OCI-LY7 (cell line): ENCODE measurements at regions not wholly inside any gene's neighbourhood (a gene's known extent, or its start where the extent isn't known, plus 50 kb on each side); places are given as distances from the start of the nearest gene placed in this dataset.

Experiments used
- BruUV-seq: library from RNA; stranded (reverse); fragments of 400-500 nt; replicated peaks from 2 replicates; lab custom pipeline; 2021; lab: Mats Ljungman, UMichigan
- CTCF ChIA-PET: fragments of 300-600 bp; sonication (Branson Sonifier 250); formaldehyde crosslinking; loops from one replicate; lab custom pipeline; 2022; ENCODE audit warnings: antibody characterized with exemption; ENCODE audit not compliant: unreplicated experiment; lab: Charles Lee
- POLR2A ChIA-PET: fragments of 300-600 bp; sonication (Branson Sonifier 250); formaldehyde crosslinking; loops from one replicate; lab custom pipeline; 2022; ENCODE audit warnings: antibody characterized with exemption; lab: Charles Lee
- DNase-seq: peaks from one replicate; pipeline ENCODE4 v3.0.0-alpha.2; 2015; ENCODE audit warnings: low spot score
- H2AFZ ChIP-seq: fragments of 200-600 bp; sonication (generic), shearing (Covaris generic); 2 replicates; pipeline ENCODE4 v1.6.1; 2014; ENCODE audit warnings: mild to moderate bottlenecking, antibody characterized with exemption, low read length, moderate library complexity
- H3K27ac ChIP-seq: fragments of 200-600 bp; sonication (generic); 2 replicates; pipeline ENCODE4 v1.5.1; 2014; ENCODE audit warnings: mixed run types, low read depth, mild to moderate bottlenecking, moderate library complexity, low read length, inconsistent platforms; ENCODE audit not compliant: poor library complexity, severe bottlenecking
- H3K36me3 ChIP-seq: fragments of 200-600 bp; sonication (generic); 2 replicates; pipeline ENCODE4 v1.6.1; 2014; ENCODE audit warnings: mild to moderate bottlenecking, antibody characterized with exemption, low read length, moderate library complexity, mixed read lengths; ENCODE audit not compliant: insufficient read depth
- H3K4me1 ChIP-seq: fragments of 200-600 bp; sonication (generic); 2 replicates; pipeline ENCODE4 v1.5.1; 2014; ENCODE audit warnings: mild to moderate bottlenecking, low read length; ENCODE audit not compliant: insufficient read depth, poor library complexity, severe bottlenecking
- H3K4me2 ChIP-seq: fragments of 200-600 bp; sonication (generic); 2 replicates; pipeline ENCODE4 v1.6.1; 2014; ENCODE audit warnings: mild to moderate bottlenecking, low read length
- H3K4me3 ChIP-seq: fragments of 200-600 bp; sonication (generic); 2 replicates; pipeline ENCODE4 v1.5.1; 2014; ENCODE audit warnings: mild to moderate bottlenecking, low read depth, low read length; ENCODE audit not compliant: poor library complexity, severe bottlenecking
- H3K79me2 ChIP-seq: fragments of 200-600 bp; sonication (generic); 2 replicates; pipeline ENCODE4 v1.6.1; 2016; ENCODE audit warnings: low read depth, mild to moderate bottlenecking, low read length, moderate library complexity, mixed read lengths; ENCODE audit not compliant: insufficient read depth
- H3K9me2 ChIP-seq: fragments of 200-600 bp; sonication (generic); 2 replicates; pipeline ENCODE4 v1.6.1; 2016; ENCODE audit warnings: mild to moderate bottlenecking, low read length, mixed read lengths; ENCODE audit not compliant: insufficient read depth
- H3K9me3 ChIP-seq: fragments of 200-600 bp; sonication (generic); 2 replicates; pipeline ENCODE4 v1.6.1; 2014; ENCODE audit warnings: mild to moderate bottlenecking, mixed run types, low read length, mixed read lengths
- H4K20me1 ChIP-seq: fragments of 200-600 bp; sonication (generic); 2 replicates; pipeline ENCODE4 v1.6.1; 2014; ENCODE audit warnings: mild to moderate bottlenecking, antibody characterized with exemption, low read length, moderate library complexity, mixed read lengths; ENCODE audit not compliant: insufficient read depth
- EZH2phosphoT487 ChIP-seq: fragments of 200-600 bp; sonication (generic); IDR thresholded peaks from 2 replicates; pipeline ENCODE4 v1.6.1; 2018; ENCODE audit warnings: low read depth, borderline replicate concordance, mild to moderate bottlenecking, mixed run types, antibody characterized with exemption, low read length, moderate library complexity, mixed read lengths
- intact Hi-C: fragments of 100-400 bp; cut with micrococcal nuclease; formaldehyde crosslinking; loops from one replicate; pipeline ENCODE4 v1.10.0; 2022; ENCODE audit not compliant: unreplicated experiment
- TF ChIP-seq, protein P1 (sequence below): fragments of 200-600 bp; sonication (generic); conservative IDR thresholded peaks from 2 replicates; pipeline ENCODE4 v1.5.1; 2014; ENCODE audit warnings: mild to moderate bottlenecking, antibody characterized with exemption, low read length, moderate library complexity, mixed read lengths

DNA sequence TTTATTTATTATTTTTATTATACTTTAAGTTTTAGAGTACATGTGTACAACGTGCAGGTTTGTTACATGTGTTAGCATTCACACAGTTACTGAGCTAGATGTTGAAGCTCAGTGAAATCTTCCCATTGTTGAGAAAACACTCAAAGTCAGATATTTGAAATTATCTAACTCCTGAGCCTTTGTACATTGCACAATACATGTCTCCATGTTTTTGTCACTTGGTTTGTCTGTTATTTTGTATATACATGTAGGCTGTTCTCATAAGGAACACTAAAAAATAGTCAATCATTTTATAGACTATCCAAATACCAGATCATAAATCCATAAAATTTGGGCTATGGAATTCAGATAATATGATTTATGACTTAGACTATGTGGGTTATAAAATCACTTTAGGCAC lies 1126.5 kb downstream of the NSUN3 start:
- Histone ChIP-seq H3K4me1 (no peaks in the 10 kb centered on the region), H3K9me3 (0 out of 2 replicates have a peak, but pooled peaks cover 4% of the 10 kb centered on the region), H4K20me1 (no peaks in the 10 kb centered on the region), H3K27ac (no peak overlapping the region), H3K4me2 (no peak overlapping the region), H2AFZ (no peak overlapping the region), H3K79me2 (no peaks in the 10 kb centered on the region), H3K36me3 (no peaks in the 10 kb centered on the region), H3K9me2 (no peaks in the 10 kb centered on the region), H3K4me3 (no peak overlapping the region)
- DNase-seq: no peak
- TF ChIP-seq, protein P1, sequence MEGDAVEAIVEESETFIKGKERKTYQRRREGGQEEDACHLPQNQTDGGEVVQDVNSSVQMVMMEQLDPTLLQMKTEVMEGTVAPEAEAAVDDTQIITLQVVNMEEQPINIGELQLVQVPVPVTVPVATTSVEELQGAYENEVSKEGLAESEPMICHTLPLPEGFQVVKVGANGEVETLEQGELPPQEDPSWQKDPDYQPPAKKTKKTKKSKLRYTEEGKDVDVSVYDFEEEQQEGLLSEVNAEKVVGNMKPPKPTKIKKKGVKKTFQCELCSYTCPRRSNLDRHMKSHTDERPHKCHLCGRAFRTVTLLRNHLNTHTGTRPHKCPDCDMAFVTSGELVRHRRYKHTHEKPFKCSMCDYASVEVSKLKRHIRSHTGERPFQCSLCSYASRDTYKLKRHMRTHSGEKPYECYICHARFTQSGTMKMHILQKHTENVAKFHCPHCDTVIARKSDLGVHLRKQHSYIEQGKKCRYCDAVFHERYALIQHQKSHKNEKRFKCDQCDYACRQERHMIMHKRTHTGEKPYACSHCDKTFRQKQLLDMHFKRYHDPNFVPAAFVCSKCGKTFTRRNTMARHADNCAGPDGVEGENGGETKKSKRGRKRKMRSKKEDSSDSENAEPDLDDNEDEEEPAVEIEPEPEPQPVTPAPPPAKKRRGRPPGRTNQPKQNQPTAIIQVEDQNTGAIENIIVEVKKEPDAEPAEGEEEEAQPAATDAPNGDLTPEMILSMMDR: no peak
- no peak for TF ChIP-seq EZH2phosphoT487
- no TSS peak for BruUV-seq
- ChIA-PET CTCF (no interaction called here), POLR2A (no interaction called here)
- intact Hi-C loops: no loop called here

DNA sequence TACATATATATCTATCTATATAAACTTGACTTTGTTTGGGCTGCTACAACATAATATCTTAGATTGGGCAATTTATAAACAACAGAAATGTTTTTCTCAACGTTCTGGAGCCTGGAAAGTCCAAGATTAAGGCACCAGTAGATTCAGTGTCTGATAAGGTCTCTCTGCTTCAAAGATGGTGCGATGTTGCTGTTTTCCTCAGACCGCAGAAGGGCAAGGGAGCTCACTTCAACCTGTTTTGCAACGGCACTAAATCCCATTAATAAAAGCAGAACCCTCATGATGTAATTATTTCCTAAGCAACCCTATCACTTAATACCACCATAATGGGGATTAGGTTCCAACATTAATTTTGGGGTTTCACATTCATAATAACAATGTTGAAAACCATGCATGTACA lies 1134.8 kb downstream of the NSUN3 start:
- CTCF ChIA-PET: no interaction called here
- H3K27ac ChIP-seq: no peak overlapping the region
- no peak overlapping the region for H3K4me2 ChIP-seq
- no peaks in the 10 kb centered on the region for H3K79me2 ChIP-seq
- DNase-seq: no peak
- no peaks in the 10 kb centered on the region; the same call in 1 of the 2 replicates for H3K9me3 ChIP-seq
- no peaks in the 10 kb centered on the region for H3K36me3 ChIP-seq
- intact Hi-C loops: no loop called here
- H4K20me1 ChIP-seq: no peaks in the 10 kb centered on the region
- H3K9me2 ChIP-seq: no peaks in the 10 kb centered on the region
- no peak overlapping the region for H3K4me3 ChIP-seq
- no peaks in the 10 kb centered on the region for H3K4me1 ChIP-seq
- H2AFZ ChIP-seq: no peak overlapping the region
- no TSS peak for BruUV-seq
- TF ChIP-seq, protein P1: no peak
- TF ChIP-seq EZH2phosphoT487: no peak
- POLR2A ChIA-PET: no interaction called here

DNA sequence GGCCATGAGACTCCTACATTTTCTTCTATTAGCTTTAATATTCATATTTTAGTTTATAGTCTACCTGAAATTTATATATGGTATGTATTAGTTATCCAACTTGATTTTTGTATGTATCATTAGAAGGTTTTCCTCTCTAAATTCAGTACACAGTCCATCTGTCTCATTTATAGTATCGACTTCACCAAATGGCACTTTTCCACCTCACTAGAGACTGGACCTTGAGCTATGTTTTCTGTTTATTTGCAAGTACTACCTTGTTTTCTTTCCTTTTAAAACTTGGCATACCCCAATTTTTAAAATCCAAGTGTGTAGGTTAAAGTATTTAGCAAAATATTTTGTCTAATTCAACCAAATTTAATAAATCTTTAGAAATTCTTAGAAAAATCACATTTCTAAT lies 1137.5 kb downstream of the NSUN3 start:
- no peak for TF ChIP-seq EZH2phosphoT487
- TF ChIP-seq, protein P1: no peak
- no peaks in the 10 kb centered on the region for H4K20me1 ChIP-seq
- H3K9me3 ChIP-seq: no peaks in the 10 kb centered on the region; the same call in 1 of the 2 replicates
- no peaks in the 10 kb centered on the region for H3K9me2 ChIP-seq
- no peak overlapping the region for H3K27ac ChIP-seq
- POLR2A ChIA-PET: interaction anchor here (0.8 kb wide), 1 partner anchor 28 kb away, joined by 4 read pairs; no protein-coding TSS in a partner anchor
- no peaks in the 10 kb centered on the region for H3K36me3 ChIP-seq
- H3K4me3 ChIP-seq: no peak overlapping the region
- intact Hi-C loops: loop anchor here (10.0 kb wide), 1 partner anchor 56 kb away; no protein-coding TSS in a partner anchor
- no peaks in the 10 kb centered on the region for H3K79me2 ChIP-seq
- CTCF ChIA-PET: no interaction called here
- H3K4me2 ChIP-seq: no peak overlapping the region
- no peak for DNase-seq
- H2AFZ ChIP-seq: no peak overlapping the region
- BruUV-seq: no TSS peak
- no peaks in the 10 kb centered on the region for H3K4me1 ChIP-seq
